H54 (cell line): ENCODE measurements at regions not wholly inside any gene's neighbourhood (a gene's known extent, or its start where the extent isn't known, plus 50 kb on each side); places are given as distances from the start of the nearest gene placed in this dataset.

Source experiments
- DNase-seq: peaks from one replicate; pipeline ENCODE4 v3.0.0; 2011; ENCODE audit warnings: low spot score, mixed read lengths; ENCODE audit not compliant: insufficient read length
- FAIRE-seq: peaks from 3 replicates; lab custom pipeline; 2011; peaks lifted over from hg19 to GRCh38; lab: Jason Lieb, UNC
- POLR2A ChIP-seq: IDR thresholded peaks from 2 replicates; pipeline ENCODE4 v1.6.1; 2011; ENCODE audit warnings: low read depth, mild to moderate bottlenecking, low read length

- no peak for FAIRE-seq
- no peak for TF ChIP-seq POLR2A
- DNase-seq, result no peak
These were observed 291.8 kb downstream of the AASDHPPT start for GRCh38 chr11:106369224-106369623.

- no peak for TF ChIP-seq POLR2A
- FAIRE-seq (no peak), DNase-seq (no peak)
These were observed 301.2 kb downstream of the AASDHPPT start for GRCh38 chr11:106378513-106379179.

- DNase-seq, result no peak
- TF ChIP-seq POLR2A, result no peak
- FAIRE-seq, result no peak
These were observed 301.8 kb downstream of the AASDHPPT start for GRCh38 chr11:106379265-106379664.

- FAIRE-seq, result no peak
- no peak for TF ChIP-seq POLR2A
These were observed 302.2 kb downstream of the AASDHPPT start for GRCh38 chr11:106379712-106380111.

GRCh38 chr11:106381895-106382294 is 304.4 kb downstream of the AASDHPPT start:
- FAIRE-seq (no peak), DNase-seq (no peak)
- TF ChIP-seq POLR2A, result no peak

More at GRCh38 chr11:106379712-106380111, 302.2 kb downstream of the AASDHPPT start:
- no peak for DNase-seq

GRCh38 chr11:106384429-106384828 is 307.0 kb downstream of the AASDHPPT start:
- DNase-seq (no peak), FAIRE-seq (no peak)
- TF ChIP-seq POLR2A, result no peak

- DNase-seq, result no peak
- FAIRE-seq, result no peak
- no peak for TF ChIP-seq POLR2A
These were observed 309.1 kb downstream of the AASDHPPT start for GRCh38 chr11:106386519-106386918.

GRCh38 chr11:106389101-106389500 is 311.6 kb downstream of the AASDHPPT start:
- no peak for DNase-seq
- no peak for FAIRE-seq
- no peak for TF ChIP-seq POLR2A

- TF ChIP-seq POLR2A, result no peak
- FAIRE-seq, result no peak
These were observed 312.6 kb downstream of the AASDHPPT start for GRCh38 chr11:106390078-106390477.

GRCh38 chr11:106391771-106392420 is 314.4 kb downstream of the AASDHPPT start:
- DNase-seq (no peak), FAIRE-seq (no peak)
- no peak for TF ChIP-seq POLR2A

More at GRCh38 chr11:106390078-106390477, 312.6 kb downstream of the AASDHPPT start:
- no peak for DNase-seq

GRCh38 chr11:106395716-106396349 is 318.4 kb downstream of the AASDHPPT start:
- DNase-seq (no peak), FAIRE-seq (no peak)
- no peak for TF ChIP-seq POLR2A

- no peak for TF ChIP-seq POLR2A
- FAIRE-seq (no peak), DNase-seq (no peak)
These were observed 320.5 kb downstream of the AASDHPPT start for GRCh38 chr11:106397787-106398501.

- DNase-seq (no peak), FAIRE-seq (peak; percentile 6)
These were observed 321.1 kb downstream of the AASDHPPT start for GRCh38 chr11:106398502-106399075.

More at GRCh38 chr11:106398502-106399075, 321.1 kb downstream of the AASDHPPT start:
- TF ChIP-seq POLR2A, result no peak
